OCI-LY1 (cell line): ENCODE measurements at regions not wholly inside any gene's neighbourhood (a gene's known extent, or its start where the extent isn't known, plus 50 kb on each side); places are given as distances from the start of the nearest gene placed in this dataset.

Experiments used
- H2AFZ ChIP-seq: fragments of 200-600 bp; sonication (generic), shearing (Covaris generic); 2 replicates; pipeline ENCODE4 v1.6.0; 2014; ENCODE audit warnings: antibody characterized with exemption, mild to moderate bottlenecking, low read length
- H3F3A ChIP-seq: fragments of 200-600 bp; sonication (generic), shearing (Covaris generic); 2 replicates; pipeline ENCODE4 v1.6.0; 2014; ENCODE audit warnings: mild to moderate bottlenecking, antibody characterized with exemption, low read length, moderate library complexity; ENCODE audit not compliant: insufficient read depth
- H3K27ac ChIP-seq: fragments of 200-600 bp; sonication (generic); 2 replicates; pipeline ENCODE4 v1.5.1; 2014; ENCODE audit warnings: low read length, mixed run types, mild to moderate bottlenecking, low read depth; ENCODE audit not compliant: poor library complexity, severe bottlenecking
- H3K27me3 ChIP-seq: fragments of 200-600 bp; sonication (generic); 2 replicates; pipeline ENCODE4 v1.6.0; 2014; ENCODE audit warnings: antibody characterized with exemption, mild to moderate bottlenecking, low read length, moderate library complexity; ENCODE audit not compliant: insufficient read depth
- H3K36me3 ChIP-seq: fragments of 200-600 bp; sonication (generic); 2 replicates; pipeline ENCODE4 v1.6.1; 2014; ENCODE audit warnings: mild to moderate bottlenecking, antibody characterized with exemption, low read length, moderate library complexity, mixed read lengths; ENCODE audit not compliant: insufficient read depth
- H3K4me1 ChIP-seq: fragments of 200-600 bp; sonication (generic); 2 replicates; pipeline ENCODE4 v1.5.1; 2014; ENCODE audit warnings: mild to moderate bottlenecking, low read length, moderate library complexity; ENCODE audit not compliant: insufficient read depth, severe bottlenecking
- H3K4me2 ChIP-seq: fragments of 200-600 bp; sonication (generic), shearing (Covaris generic); 2 replicates; pipeline ENCODE4 v1.6.1; 2014; ENCODE audit warnings: low read length
- H3K4me3 ChIP-seq: fragments of 200-600 bp; sonication (generic); 2 replicates; pipeline ENCODE4 v1.5.1; 2014; ENCODE audit warnings: low read length, low read depth, mild to moderate bottlenecking, mixed read lengths; ENCODE audit not compliant: poor library complexity, severe bottlenecking
- H3K79me2 ChIP-seq: fragments of 200-600 bp; shearing (Covaris generic); 2 replicates; pipeline ENCODE4 v1.6.1; 2016; ENCODE audit warnings: mixed run types, low read length, mixed read lengths; ENCODE audit not compliant: insufficient read depth
- H3K9ac ChIP-seq: fragments of 200-600 bp; sonication (generic), shearing (Covaris generic); 2 replicates; pipeline ENCODE4 v1.6.1; 2014; ENCODE audit warnings: mild to moderate bottlenecking, low read length, mixed read lengths
- H3K9me2 ChIP-seq: fragments of 200-600 bp; sonication (generic), shearing (Covaris generic); 2 replicates; pipeline ENCODE4 v1.6.1; 2014; ENCODE audit warnings: low read depth, mild to moderate bottlenecking, low read length, mixed read lengths
- H3K9me3 ChIP-seq: fragments of 200-600 bp; shearing (Covaris generic); 2 replicates; pipeline ENCODE4 v1.6.1; 2014; ENCODE audit warnings: low read length, mixed read lengths
- H4K20me1 ChIP-seq: fragments of 200-600 bp; sonication (generic), shearing (Covaris generic); 2 replicates; pipeline ENCODE4 v1.6.0; 2016; ENCODE audit warnings: mild to moderate bottlenecking, low read length; ENCODE audit not compliant: insufficient read depth
- EZH2 ChIP-seq: fragments of 200-600 bp; sonication (generic), shearing (Covaris generic); IDR thresholded peaks from 2 replicates; pipeline ENCODE4 v1.8.0; 2017; ENCODE audit warnings: borderline replicate concordance, mixed run types, mild to moderate bottlenecking, antibody characterized with exemption, low read length, moderate library complexity, mixed read lengths
- TF ChIP-seq, protein P1 (sequence below): fragments of 200-600 bp; sonication (generic), shearing (Covaris generic); IDR thresholded peaks from 2 replicates; pipeline ENCODE4 v1.5.1; 2017; ENCODE audit warnings: mild to moderate bottlenecking, antibody characterized with exemption, low read length, moderate library complexity, mixed read lengths

DNA sequence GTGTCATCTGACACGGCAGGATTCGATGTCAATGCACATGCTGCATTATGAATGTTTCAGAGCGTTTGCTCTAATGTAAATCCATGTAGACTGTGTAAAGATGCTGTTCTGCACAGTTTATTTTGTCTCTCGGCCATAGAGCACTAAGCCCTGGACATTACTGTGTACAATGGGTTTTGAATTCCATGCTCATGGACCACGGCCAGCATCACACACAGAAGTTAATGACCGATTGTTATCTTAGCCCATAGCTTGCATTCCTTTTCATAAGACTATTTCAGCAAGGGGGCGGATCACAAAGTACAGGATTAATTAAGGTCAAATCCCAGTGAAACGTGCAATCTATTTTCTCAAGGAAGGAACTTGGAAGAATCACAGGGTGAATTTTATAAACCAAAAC, 286.1 kb upstream of the TENM3 start:
- H3K27ac ChIP-seq: no peak overlapping the region
- H3K27me3 ChIP-seq: no peaks in the 10 kb centered on the region
- no peaks in the 10 kb centered on the region for H3F3A ChIP-seq
- no peak overlapping the region for H2AFZ ChIP-seq
- H3K36me3 ChIP-seq: no peaks in the 10 kb centered on the region
- H4K20me1 ChIP-seq: no peaks in the 10 kb centered on the region
- H3K9ac ChIP-seq: no peak overlapping the region
- H3K4me1 ChIP-seq: no peaks in the 10 kb centered on the region
- no peaks in the 10 kb centered on the region for H3K9me2 ChIP-seq
- H3K4me2 ChIP-seq: no peak overlapping the region
- no peaks in the 10 kb centered on the region for H3K79me2 ChIP-seq
- no peaks in the 10 kb centered on the region for H3K9me3 ChIP-seq
- H3K4me3 ChIP-seq: no peak overlapping the region
- TF ChIP-seq EZH2: no peak

DNA sequence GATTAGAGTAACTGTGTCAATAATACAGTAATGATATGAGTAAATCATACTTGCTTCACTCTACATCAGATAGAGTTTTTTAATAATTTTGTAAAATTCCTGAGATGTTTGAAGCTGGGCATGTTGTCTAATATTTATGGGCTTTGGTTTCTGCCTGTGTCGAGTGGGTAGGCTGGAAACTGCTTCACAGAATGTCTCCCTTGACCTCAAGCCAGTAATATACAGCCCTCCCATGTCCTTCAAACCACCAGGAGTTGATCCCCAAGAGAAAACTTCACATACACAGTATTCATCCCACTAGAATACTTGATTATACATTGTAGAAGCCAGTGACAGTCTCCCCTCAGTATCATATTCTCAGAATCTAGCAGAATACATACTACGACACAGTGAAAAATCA, 284.8 kb upstream of the TENM3 start:
- H3K9me3 ChIP-seq: no peaks in the 10 kb centered on the region
- no peak overlapping the region for H3K4me2 ChIP-seq

DNA sequence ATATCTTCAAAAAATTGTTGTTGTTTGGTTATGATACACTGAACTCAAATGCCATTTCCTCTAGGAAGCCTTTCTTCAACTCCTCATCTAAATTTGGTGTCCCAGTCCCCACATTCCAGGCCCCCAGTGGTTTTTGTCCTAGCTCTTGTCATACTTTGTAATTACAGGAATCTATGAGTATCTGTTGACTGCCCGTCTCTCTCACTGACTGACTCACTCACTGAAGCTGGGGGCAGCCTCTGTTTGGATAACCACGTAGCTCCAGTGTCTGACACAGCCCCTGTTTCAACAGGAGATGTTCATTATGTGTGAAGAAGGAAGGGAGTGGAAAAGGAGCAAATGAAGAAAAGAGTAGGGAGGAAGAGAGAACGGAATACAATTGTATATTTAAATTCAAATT, 284.1 kb upstream of the TENM3 start:
- Histone ChIP-seq H3K79me2 (no peaks in the 10 kb centered on the region), H2AFZ (no peak overlapping the region), H3K27me3 (no peaks in the 10 kb centered on the region), H3K36me3 (no peaks in the 10 kb centered on the region), H3K9me3 (no peaks in the 10 kb centered on the region), H4K20me1 (no peaks in the 10 kb centered on the region), H3K9me2 (no peaks in the 10 kb centered on the region), H3K27ac (no peak overlapping the region), H3K4me2 (no peak overlapping the region), H3K4me3 (no peak overlapping the region), H3K9ac (no peak overlapping the region), H3F3A (no peaks in the 10 kb centered on the region), H3K4me1 (no peaks in the 10 kb centered on the region)
- TF ChIP-seq EZH2: no peak
- TF ChIP-seq, protein P1, sequence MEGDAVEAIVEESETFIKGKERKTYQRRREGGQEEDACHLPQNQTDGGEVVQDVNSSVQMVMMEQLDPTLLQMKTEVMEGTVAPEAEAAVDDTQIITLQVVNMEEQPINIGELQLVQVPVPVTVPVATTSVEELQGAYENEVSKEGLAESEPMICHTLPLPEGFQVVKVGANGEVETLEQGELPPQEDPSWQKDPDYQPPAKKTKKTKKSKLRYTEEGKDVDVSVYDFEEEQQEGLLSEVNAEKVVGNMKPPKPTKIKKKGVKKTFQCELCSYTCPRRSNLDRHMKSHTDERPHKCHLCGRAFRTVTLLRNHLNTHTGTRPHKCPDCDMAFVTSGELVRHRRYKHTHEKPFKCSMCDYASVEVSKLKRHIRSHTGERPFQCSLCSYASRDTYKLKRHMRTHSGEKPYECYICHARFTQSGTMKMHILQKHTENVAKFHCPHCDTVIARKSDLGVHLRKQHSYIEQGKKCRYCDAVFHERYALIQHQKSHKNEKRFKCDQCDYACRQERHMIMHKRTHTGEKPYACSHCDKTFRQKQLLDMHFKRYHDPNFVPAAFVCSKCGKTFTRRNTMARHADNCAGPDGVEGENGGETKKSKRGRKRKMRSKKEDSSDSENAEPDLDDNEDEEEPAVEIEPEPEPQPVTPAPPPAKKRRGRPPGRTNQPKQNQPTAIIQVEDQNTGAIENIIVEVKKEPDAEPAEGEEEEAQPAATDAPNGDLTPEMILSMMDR: no peak

More for the DNA sequence above, 284.8 kb upstream of the TENM3 start:
- H3K27me3 ChIP-seq: no peaks in the 10 kb centered on the region
- no peaks in the 10 kb centered on the region for H4K20me1 ChIP-seq
- H3K4me3 ChIP-seq: no peak overlapping the region
- TF ChIP-seq, protein P1: no peak
- no peak for TF ChIP-seq EZH2
- no peaks in the 10 kb centered on the region for H3K79me2 ChIP-seq
- no peaks in the 10 kb centered on the region for H3K4me1 ChIP-seq
- H2AFZ ChIP-seq: no peak overlapping the region
- H3K27ac ChIP-seq: no peak overlapping the region
- H3F3A ChIP-seq: no peaks in the 10 kb centered on the region
- no peak overlapping the region for H3K9ac ChIP-seq
- H3K36me3 ChIP-seq: no peaks in the 10 kb centered on the region
- H3K9me2 ChIP-seq: no peaks in the 10 kb centered on the region

DNA sequence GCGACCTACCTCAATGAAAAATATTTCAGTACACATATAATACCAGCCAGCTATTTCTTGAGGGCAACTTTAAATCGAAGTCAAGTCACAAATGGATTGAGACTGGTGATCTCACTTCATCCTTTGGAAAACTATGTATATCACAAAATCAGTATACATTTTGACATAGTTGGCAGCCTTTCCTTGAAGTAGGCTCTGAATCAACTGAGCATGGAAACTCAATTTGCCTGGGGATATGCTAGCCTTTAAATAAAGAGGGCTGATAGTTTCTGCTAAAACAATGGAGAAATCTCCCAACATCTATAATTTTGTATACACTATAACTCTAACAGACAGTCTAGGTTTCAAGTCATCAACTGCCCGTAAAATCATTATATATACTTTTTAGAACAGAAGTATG, 282.8 kb upstream of the TENM3 start:
- Histone ChIP-seq H3K79me2 (no peaks in the 10 kb centered on the region), H3K9ac (no peak overlapping the region), H3K27me3 (no peaks in the 10 kb centered on the region), H3K4me1 (no peaks in the 10 kb centered on the region), H3K4me3 (no peak overlapping the region), H4K20me1 (no peaks in the 10 kb centered on the region), H3K9me2 (no peaks in the 10 kb centered on the region), H3K27ac (no peak overlapping the region), H3K36me3 (no peaks in the 10 kb centered on the region), H3K4me2 (no peak overlapping the region), H2AFZ (no peak overlapping the region), H3K9me3 (no peaks in the 10 kb centered on the region), H3F3A (no peaks in the 10 kb centered on the region)
- no peak for TF ChIP-seq EZH2
- TF ChIP-seq, protein P1: no peak
